Mesendoderm (in vitro differentiated cells): ENCODE measurements at regions not wholly inside any gene's neighbourhood (a gene's known extent, or its start where the extent isn't known, plus 50 kb on each side); places are given as distances from the start of the nearest gene placed in this dataset.

Experiments
- DNase-seq: peaks from one replicate; pipeline ENCODE4 v3.0.0; 2013
- H2AK5ac ChIP-seq: 2 replicates; pipeline ENCODE4 v1.6.1; 2013; ENCODE audit warnings: low read length, inconsistent platforms
- H2BK120ac ChIP-seq: 2 replicates; pipeline ENCODE4 v1.6.1; 2013; ENCODE audit warnings: low read depth, mild to moderate bottlenecking, low read length, moderate library complexity, mixed read lengths
- H2BK15ac ChIP-seq: replicated peaks from 2 replicates; pipeline ENCODE4 v1.6.1; 2013; ENCODE audit warnings: low read depth, mild to moderate bottlenecking, moderate library complexity
- H2BK5ac ChIP-seq: 2 replicates; pipeline ENCODE4 v1.6.1; 2013; ENCODE audit warnings: low read length, inconsistent platforms
- H3K18ac ChIP-seq: 2 replicates; pipeline ENCODE4 v1.6.1; 2013; ENCODE audit warnings: mild to moderate bottlenecking, low read length, mixed read lengths
- H3K23ac ChIP-seq: one replicate; pipeline ENCODE4 v1.6.1; 2013; ENCODE audit warnings: low read length
- H3K27ac ChIP-seq: 2 replicates; pipeline ENCODE4 v1.5.1; 2013; ENCODE audit warnings: low read depth, mild to moderate bottlenecking, inconsistent platforms, low read length, moderate library complexity
- H3K27me3 ChIP-seq: 2 replicates; pipeline ENCODE4 v1.6.1; 2013; ENCODE audit warnings: low read length, control low read depth, mild to moderate bottlenecking, inconsistent platforms; ENCODE audit not compliant: insufficient read depth, poor library complexity
- H3K36me3 ChIP-seq: 2 replicates; pipeline ENCODE4 v1.6.1; 2013; ENCODE audit warnings: low read length, inconsistent platforms; ENCODE audit not compliant: control insufficient read depth, insufficient read depth
- H3K4ac ChIP-seq: one replicate; pipeline ENCODE4 v1.6.1; 2013; ENCODE audit warnings: low read depth, mild to moderate bottlenecking, low read length, moderate library complexity
- H3K4me1 ChIP-seq: 2 replicates; pipeline ENCODE4 v1.6.1; 2013; ENCODE audit warnings: low read depth, low read length, inconsistent platforms; ENCODE audit not compliant: control insufficient read depth
- H3K4me2 ChIP-seq: 2 replicates; pipeline ENCODE4 v1.6.1; 2013; ENCODE audit warnings: low read length
- H3K4me3 ChIP-seq: 2 replicates; pipeline ENCODE4 v1.5.1; 2013; ENCODE audit warnings: mild to moderate bottlenecking, low read length
- H3K56ac ChIP-seq: one replicate; pipeline ENCODE4 v1.6.1; 2013; ENCODE audit warnings: low read length
- H3K79me1 ChIP-seq: 2 replicates; pipeline ENCODE4 v1.6.1; 2013; ENCODE audit warnings: low read length, inconsistent platforms
- H3K79me2 ChIP-seq: 2 replicates; pipeline ENCODE4 v1.6.1; 2013; ENCODE audit warnings: mild to moderate bottlenecking, low read length; ENCODE audit not compliant: control insufficient read depth, insufficient read depth
- H3K9ac ChIP-seq: 2 replicates; pipeline ENCODE4 v1.6.1; 2013; ENCODE audit warnings: low read length, inconsistent platforms
- H4K5ac ChIP-seq: one replicate; pipeline ENCODE4 v1.6.1; 2013; ENCODE audit warnings: low read length
- H4K8ac ChIP-seq: one replicate; pipeline ENCODE4 v1.6.1; 2013; ENCODE audit warnings: low read depth, mild to moderate bottlenecking, control low read depth, low read length, moderate library complexity
- WGBS: extraction: QIAGEN DNeasy Blood & Tissue Kit; methylation state at CpG from one replicate; pipeline ENCODE4 v1.1.7; 2013; ENCODE audit warnings: low lambda C conversion rate, missing lambda C conversion rate; ENCODE audit not compliant: insufficient coverage; ENCODE audit errors: extremely low coverage; 5-methylcytosine and 5-hydroxymethylcytosine counted together

- Histone ChIP-seq H2BK5ac (no peak overlapping the region), H3K18ac (no peak overlapping the region), H3K4ac (no peak overlapping the region), H2AK5ac (no peak overlapping the region), H3K23ac (no peak overlapping the region), H3K4me1 (no peaks in the 10 kb centered on the region), H3K27me3 (no peaks in the 10 kb centered on the region), H3K27ac (no peak overlapping the region), H3K36me3 (no peaks in the 10 kb centered on the region), H3K4me2 (no peak overlapping the region), H2BK120ac (no peak overlapping the region), H4K5ac (no peak overlapping the region), H2BK15ac (no peak overlapping the region), H3K79me1 (no peaks in the 10 kb centered on the region), H3K79me2 (no peaks in the 10 kb centered on the region), H4K8ac (no peak overlapping the region), H3K4me3 (no peak overlapping the region), H3K56ac (no peak overlapping the region), H3K9ac (no peak overlapping the region)
- WGBS: no CpG with 5 or more reads among the region's 12 CpGs
- no peak for DNase-seq
These were observed 324.7 kb downstream of the ETS1 start for GRCh38 chr11:128262463-128263345.

GRCh38 chr11:128261011-128261421, 326.3 kb downstream of the ETS1 start:
- no peak overlapping the region for H3K9ac ChIP-seq
- H3K4me1 ChIP-seq: no peaks in the 10 kb centered on the region
- no peak overlapping the region for H3K4ac ChIP-seq
- no peaks in the 10 kb centered on the region for H3K27me3 ChIP-seq
- no CpG with 5 or more reads among the region's 6 CpGs for WGBS
- H3K18ac ChIP-seq: no peak overlapping the region
- H3K79me2 ChIP-seq: no peaks in the 10 kb centered on the region
- no peak overlapping the region for H3K4me3 ChIP-seq
- no peak for DNase-seq
- H3K4me2 ChIP-seq: no peak overlapping the region
- H3K56ac ChIP-seq: no peak overlapping the region
- no peak overlapping the region for H2BK5ac ChIP-seq
- H3K79me1 ChIP-seq: no peaks in the 10 kb centered on the region
- no peak overlapping the region for H3K27ac ChIP-seq
- H4K8ac ChIP-seq: no peak overlapping the region
- H2BK15ac ChIP-seq: no peak overlapping the region
- no peak overlapping the region for H2AK5ac ChIP-seq
- no peak overlapping the region for H4K5ac ChIP-seq
- no peaks in the 10 kb centered on the region for H3K36me3 ChIP-seq
- H2BK120ac ChIP-seq: no peak overlapping the region
- H3K23ac ChIP-seq: no peak overlapping the region

- no peaks in the 10 kb centered on the region for H3K27me3 ChIP-seq
- no peak for DNase-seq
- no peaks in the 10 kb centered on the region for H3K4me1 ChIP-seq
- no peak overlapping the region for H3K18ac ChIP-seq
- no peak overlapping the region for H3K56ac ChIP-seq
- no peak overlapping the region for H4K8ac ChIP-seq
- no peak overlapping the region for H3K4me2 ChIP-seq
- H3K4me3 ChIP-seq: no peak overlapping the region
- WGBS: no CpG with 5 or more reads among the region's 3 CpGs
- no peaks in the 10 kb centered on the region for H3K79me2 ChIP-seq
- H3K4ac ChIP-seq: no peak overlapping the region
- H2AK5ac ChIP-seq: no peak overlapping the region
- H3K9ac ChIP-seq: no peak overlapping the region
- H3K79me1 ChIP-seq: no peaks in the 10 kb centered on the region
- H3K36me3 ChIP-seq: no peaks in the 10 kb centered on the region
- no peak overlapping the region for H2BK5ac ChIP-seq
- H3K23ac ChIP-seq: no peak overlapping the region
- H2BK120ac ChIP-seq: no peak overlapping the region
- no peak overlapping the region for H4K5ac ChIP-seq
- no peak overlapping the region for H3K27ac ChIP-seq
- H2BK15ac ChIP-seq: no peak overlapping the region
These were observed 327.0 kb downstream of the ETS1 start for GRCh38 chr11:128260398-128260797.

GRCh38 chr11:128259816-128260215, 327.5 kb downstream of the ETS1 start:
- H4K8ac ChIP-seq: no peak overlapping the region
- H3K27me3 ChIP-seq: no peaks in the 10 kb centered on the region
- WGBS: no CpG with 5 or more reads among the region's 1 CpG

GRCh38 chr11:128254941-128255340, 332.4 kb downstream of the ETS1 start:
- H3K4me2 ChIP-seq: no peak overlapping the region
- no peak overlapping the region for H4K8ac ChIP-seq
- H3K36me3 ChIP-seq: no peaks in the 10 kb centered on the region

More at GRCh38 chr11:128259816-128260215, 327.5 kb downstream of the ETS1 start:
- Histone ChIP-seq H4K5ac (no peak overlapping the region), H2AK5ac (no peak overlapping the region), H2BK15ac (no peak overlapping the region), H2BK120ac (no peak overlapping the region), H3K9ac (no peak overlapping the region), H3K56ac (no peak overlapping the region), H3K4me2 (no peak overlapping the region), H3K4ac (no peak overlapping the region), H3K4me1 (no peaks in the 10 kb centered on the region), H3K27ac (no peak overlapping the region), H3K79me1 (no peaks in the 10 kb centered on the region), H3K36me3 (no peaks in the 10 kb centered on the region), H3K23ac (no peak overlapping the region), H3K18ac (no peak overlapping the region), H3K4me3 (no peak overlapping the region), H2BK5ac (no peak overlapping the region), H3K79me2 (no peaks in the 10 kb centered on the region)
- DNase-seq: no peak

GRCh38 chr11:128251140-128251539, 336.2 kb downstream of the ETS1 start:
- Histone ChIP-seq H2BK5ac (no peak overlapping the region), H3K27me3 (no peaks in the 10 kb centered on the region), H3K36me3 (no peaks in the 10 kb centered on the region), H3K56ac (no peak overlapping the region), H3K4me2 (no peak overlapping the region), H3K18ac (no peak overlapping the region), H4K8ac (no peak overlapping the region), H3K4me3 (no peak overlapping the region), H2AK5ac (no peak overlapping the region), H3K4me1 (no peaks in the 10 kb centered on the region), H2BK15ac (no peak overlapping the region), H3K79me2 (no peaks in the 10 kb centered on the region), H2BK120ac (no peak overlapping the region), H3K27ac (no peak overlapping the region), H3K9ac (no peak overlapping the region), H4K5ac (no peak overlapping the region), H3K4ac (no peak overlapping the region), H3K79me1 (no peaks in the 10 kb centered on the region), H3K23ac (no peak overlapping the region)
- no CpG with 5 or more reads among the region's 2 CpGs for WGBS
- DNase-seq: no peak

More at GRCh38 chr11:128254941-128255340, 332.4 kb downstream of the ETS1 start:
- Histone ChIP-seq H2AK5ac (no peak overlapping the region), H3K27ac (no peak overlapping the region), H3K56ac (no peak overlapping the region), H3K4me1 (no peaks in the 10 kb centered on the region), H3K4me3 (no peak overlapping the region), H3K4ac (no peak overlapping the region), H2BK120ac (no peak overlapping the region), H4K5ac (no peak overlapping the region), H3K18ac (no peak overlapping the region), H2BK15ac (no peak overlapping the region), H2BK5ac (no peak overlapping the region), H3K9ac (no peak overlapping the region), H3K27me3 (no peaks in the 10 kb centered on the region), H3K79me1 (no peaks in the 10 kb centered on the region), H3K23ac (no peak overlapping the region), H3K79me2 (no peaks in the 10 kb centered on the region)
- DNase-seq: no peak
